Muscle of leg (tissue), 3 donors: ENCODE measurements at regions not wholly inside any gene's neighbourhood (a gene's known extent, or its start where the extent isn't known, plus 50 kb on each side); places are given as distances from the start of the nearest gene placed in this dataset.
A peak's percentile ranks its signal among the peaks of the same experiment; 100 is the strongest.
"Not testable (repeated sequence)": the region's sequence is repeated elsewhere in the genome, so short reads cannot be mapped to it uniquely, and the experiment has no call there.

Source experiments
- DNase-seq: peaks from one replicate; pipeline ENCODE4 v3.0.0; 2013
- H3K27ac ChIP-seq: one replicate; pipeline ENCODE4 v1.5.1; 2013; ENCODE audit warnings: mild to moderate bottlenecking, low read length, control low read depth
- H3K27me3 ChIP-seq: one replicate; pipeline ENCODE4 v1.6.1; 2013; ENCODE audit warnings: low read length; ENCODE audit not compliant: control insufficient read depth, insufficient read depth
- H3K36me3 ChIP-seq: one replicate; pipeline ENCODE4 v1.6.1; 2013; ENCODE audit warnings: low read length; ENCODE audit not compliant: control insufficient read depth, insufficient read depth
- H3K4me1 ChIP-seq: one replicate; pipeline ENCODE4 v1.6.1; 2013; ENCODE audit warnings: low read length; ENCODE audit not compliant: control insufficient read depth, insufficient read depth
- H3K4me3 ChIP-seq: one replicate; pipeline ENCODE4 v1.5.1; 2013; ENCODE audit warnings: low read length, control low read depth
- H3K9me3 ChIP-seq: replicated peaks from 2 replicates; pipeline ENCODE4 v1.6.1; 2013; ENCODE audit warnings: low read depth, low read length; ENCODE audit not compliant: control insufficient read depth
- WGBS: methylation state at CpG from one replicate; pipeline ENCODE4 v1.1.5; 2013; ENCODE audit warnings: missing lambda C conversion rate; ENCODE audit not compliant: insufficient coverage; 5-methylcytosine and 5-hydroxymethylcytosine counted together

DNA sequence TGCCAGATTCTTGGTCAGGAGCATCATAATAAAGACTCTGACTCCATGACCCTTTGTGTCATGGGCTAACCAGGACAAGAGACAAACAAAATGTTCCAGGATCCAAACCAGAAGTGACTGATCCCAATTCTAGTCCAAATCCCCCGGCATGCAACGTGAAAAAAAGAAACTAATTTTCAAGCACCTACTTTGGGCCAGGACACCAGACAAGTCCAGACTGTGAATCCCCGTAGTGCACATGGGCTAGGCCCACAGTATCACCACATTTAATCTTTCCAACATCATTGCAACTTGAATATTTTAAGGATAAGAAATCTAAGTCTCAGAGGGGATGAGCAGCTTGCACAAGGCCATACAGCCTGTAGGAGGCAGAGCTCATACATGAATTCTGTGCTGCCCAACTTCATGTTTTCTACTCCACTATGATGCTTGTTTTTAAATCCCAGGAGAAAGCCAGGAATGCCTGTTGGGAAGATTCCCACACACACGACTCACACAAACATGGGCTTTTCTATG lies 365.7 kb downstream of the NPIPA8 start:
- no CpG with 5 or more reads among the region's 4 CpGs for WGBS
- Histone ChIP-seq H3K4me1 (peaks cover 14% of the 10 kb centered on the region), H3K36me3 (no peaks in the 10 kb centered on the region), H3K4me3 (no peak overlapping the region), H3K27me3 (no peaks in the 10 kb centered on the region), H3K27ac (no peak overlapping the region), H3K9me3 (no peaks in the 10 kb centered on the region)
- peak; percentile 50 for DNase-seq

DNA sequence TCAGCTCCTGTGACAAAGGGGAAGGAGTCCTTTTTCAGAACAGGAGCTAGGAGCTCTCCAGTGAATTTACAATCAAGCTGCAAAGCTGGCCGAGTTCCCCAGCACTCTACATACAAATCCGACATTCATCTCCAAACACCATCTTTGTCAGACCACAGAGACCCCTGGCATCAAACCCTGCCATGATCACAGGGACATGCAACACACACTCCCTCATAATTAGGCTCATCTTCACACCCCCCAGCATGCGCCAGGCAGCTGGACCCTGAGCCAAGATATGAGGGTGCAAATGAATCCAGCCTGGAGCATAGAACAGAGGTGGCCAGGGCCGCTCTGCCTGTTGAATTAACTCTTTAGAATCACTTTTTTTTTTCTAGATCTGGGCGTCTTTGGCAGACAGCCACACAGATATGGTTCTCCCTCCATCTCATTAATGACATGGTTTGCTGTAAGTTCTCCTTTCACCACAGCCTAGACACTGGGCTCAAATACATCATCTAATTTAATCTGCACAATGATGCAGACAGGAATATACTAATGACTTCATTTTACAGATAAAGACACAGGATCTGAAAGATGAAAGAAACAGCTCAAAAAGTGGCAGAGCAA lies 366.3 kb downstream of the NPIPA8 start:
- Histone ChIP-seq H3K4me1 (peaks cover 14% of the 10 kb centered on the region), H3K27me3 (no peaks in the 10 kb centered on the region), H3K9me3 (no peaks in the 10 kb centered on the region), H3K36me3 (no peaks in the 10 kb centered on the region), H3K27ac (no peak overlapping the region), H3K4me3 (no peak overlapping the region)
- 58% methylated on average over 4 of the region's 5 CpGs for WGBS
- DNase-seq: no peak

- Histone ChIP-seq H3K9me3 (no peaks in the 10 kb centered on the region), H3K27ac (no peak overlapping the region), H3K36me3 (no peaks in the 10 kb centered on the region), H3K4me1 (no peaks in the 10 kb centered on the region), H3K27me3 (no peaks in the 10 kb centered on the region), H3K4me3 (no peak overlapping the region)
- 0% methylated on average over 1 of the region's 10 CpGs for WGBS
- DNase-seq: peak; percentile 7
These were observed 371.2 kb downstream of the NPIPA8 start for GRCh38 chr16:17965133-17965900.

DNA sequence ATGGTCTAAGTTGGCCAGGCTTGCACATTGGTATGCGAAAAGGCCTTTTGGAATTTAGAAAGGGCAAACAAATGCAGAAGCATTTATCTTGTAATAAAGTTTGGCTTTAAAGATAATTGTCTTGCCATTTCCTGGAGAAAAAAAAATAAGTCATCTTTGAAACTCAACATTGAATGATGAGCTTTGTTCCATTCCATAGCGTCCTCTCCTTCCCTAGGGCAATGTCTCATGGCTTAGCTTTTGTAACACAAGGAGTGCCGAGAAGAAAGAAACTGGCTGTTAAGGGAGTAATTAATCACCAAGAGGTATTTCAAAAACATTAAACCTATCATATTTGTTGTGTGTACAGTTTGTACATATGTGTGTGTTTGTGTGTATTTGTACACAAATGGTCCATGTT lies 372.3 kb downstream of the NPIPA8 start:
- Histone ChIP-seq H3K27ac (no peak overlapping the region), H3K4me1 (no peaks in the 10 kb centered on the region), H3K36me3 (no peaks in the 10 kb centered on the region), H3K9me3 (no peaks in the 10 kb centered on the region), H3K27me3 (no peaks in the 10 kb centered on the region), H3K4me3 (no peak overlapping the region)
- 83% methylated on average over 1 of the region's 3 CpGs for WGBS
- DNase-seq: no peak

DNA sequence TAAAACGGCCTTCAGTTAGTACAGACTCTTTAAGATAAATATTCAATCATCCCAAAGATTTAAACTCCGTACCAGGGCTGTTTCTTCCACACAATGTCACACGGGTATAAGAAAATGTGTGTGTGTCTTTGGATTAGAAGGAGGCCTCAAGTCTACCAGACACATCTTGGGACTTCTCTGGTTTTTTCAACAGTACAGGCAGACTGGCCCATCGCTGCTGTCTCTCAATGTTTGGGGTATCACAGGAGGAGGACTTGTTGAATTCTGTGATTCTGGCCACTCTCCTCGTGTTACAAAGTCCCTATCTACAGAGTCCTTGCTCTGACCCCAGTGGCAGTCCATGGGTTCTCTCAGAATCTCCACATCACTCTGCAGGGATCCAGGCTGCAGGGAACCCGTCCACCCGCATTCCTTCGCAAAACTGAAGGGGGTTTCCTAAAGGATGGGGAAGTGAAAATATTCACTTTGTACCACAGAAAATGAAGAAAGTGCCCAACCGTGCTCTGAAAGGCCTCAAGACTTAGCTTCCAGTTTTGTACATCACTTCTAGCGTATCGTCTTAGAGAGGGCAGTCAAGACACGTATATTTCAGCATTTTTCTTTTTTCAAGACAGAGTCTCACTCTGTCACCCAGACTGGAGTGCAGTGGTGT lies 373.2 kb downstream of the NPIPA8 start:
- 91% methylated on average over 3 of the region's 12 CpGs for WGBS
- Histone ChIP-seq H3K4me1 (no peaks in the 10 kb centered on the region), H3K9me3 (no peaks in the 10 kb centered on the region), H3K27me3 (no peaks in the 10 kb centered on the region), H3K4me3 (no peak overlapping the region), H3K36me3 (no peaks in the 10 kb centered on the region), H3K27ac (peak overlapping the region; percentile 35)
- no peak for DNase-seq

- DNase-seq: peak; percentile 13
- whole genome bisulfite sequencing: 0% methylated on average over 1 of the region's 3 CpGs
- H3K4me1 ChIP-seq: no peaks in the 10 kb centered on the region
- no peaks in the 10 kb centered on the region for H3K27me3 ChIP-seq
- H3K9me3 ChIP-seq: no peaks in the 10 kb centered on the region
- H3K4me3 ChIP-seq: no peak overlapping the region
- H3K27ac ChIP-seq: no peak overlapping the region
- no peaks in the 10 kb centered on the region for H3K36me3 ChIP-seq
These were observed 373.8 kb downstream of the NPIPA8 start for GRCh38 chr16:17962726-17963125.

DNA sequence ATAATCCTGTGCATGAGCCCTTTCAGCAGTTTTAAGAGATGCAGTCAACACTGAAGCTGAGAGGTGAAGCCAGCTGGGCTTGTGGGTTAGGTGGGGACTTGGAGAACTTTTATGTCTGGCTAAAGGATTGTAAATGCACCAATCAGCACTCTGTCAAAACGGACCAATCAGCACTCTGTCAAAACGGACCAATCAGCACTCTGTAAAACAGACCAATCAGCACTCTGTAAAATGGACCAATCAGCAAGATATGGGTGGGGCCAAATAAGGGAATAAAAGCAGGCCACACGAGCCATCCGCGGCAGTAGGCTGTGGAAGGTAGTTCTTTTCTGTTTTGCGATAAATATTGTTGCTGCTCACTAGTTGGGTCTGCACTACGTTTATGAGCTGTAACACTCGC lies 374.7 kb downstream of the NPIPA8 start:
- H3K27ac ChIP-seq, H3K27me3 ChIP-seq, H3K4me3 ChIP-seq, H3K9me3 ChIP-seq, DNase-seq, H3K4me1 ChIP-seq, H3K36me3 ChIP-seq: not testable (repeated sequence)
- WGBS: 85% methylated on average over 2 of the region's 8 CpGs

- no peaks in the 10 kb centered on the region for H3K36me3 ChIP-seq
- peaks cover 3% of the 10 kb centered on the region for H3K4me1 ChIP-seq
- peak; percentile 41 for DNase-seq
- 13% methylated on average over 2 of the region's 4 CpGs for WGBS
- H3K27me3 ChIP-seq: no peaks in the 10 kb centered on the region
- no peaks in the 10 kb centered on the region for H3K9me3 ChIP-seq
- H3K27ac ChIP-seq: no peak overlapping the region
- H3K4me3 ChIP-seq: no peak overlapping the region
These were observed 385.2 kb downstream of the NPIPA8 start for GRCh38 chr16:17951378-17951777.

GRCh38 chr16:17949982-17950250 lies 386.6 kb downstream of the NPIPA8 start:
- WGBS: no CpG with 5 or more reads among the region's 4 CpGs
- H3K27me3 ChIP-seq: no peaks in the 10 kb centered on the region
- H3K4me3 ChIP-seq: no peak overlapping the region

DNA sequence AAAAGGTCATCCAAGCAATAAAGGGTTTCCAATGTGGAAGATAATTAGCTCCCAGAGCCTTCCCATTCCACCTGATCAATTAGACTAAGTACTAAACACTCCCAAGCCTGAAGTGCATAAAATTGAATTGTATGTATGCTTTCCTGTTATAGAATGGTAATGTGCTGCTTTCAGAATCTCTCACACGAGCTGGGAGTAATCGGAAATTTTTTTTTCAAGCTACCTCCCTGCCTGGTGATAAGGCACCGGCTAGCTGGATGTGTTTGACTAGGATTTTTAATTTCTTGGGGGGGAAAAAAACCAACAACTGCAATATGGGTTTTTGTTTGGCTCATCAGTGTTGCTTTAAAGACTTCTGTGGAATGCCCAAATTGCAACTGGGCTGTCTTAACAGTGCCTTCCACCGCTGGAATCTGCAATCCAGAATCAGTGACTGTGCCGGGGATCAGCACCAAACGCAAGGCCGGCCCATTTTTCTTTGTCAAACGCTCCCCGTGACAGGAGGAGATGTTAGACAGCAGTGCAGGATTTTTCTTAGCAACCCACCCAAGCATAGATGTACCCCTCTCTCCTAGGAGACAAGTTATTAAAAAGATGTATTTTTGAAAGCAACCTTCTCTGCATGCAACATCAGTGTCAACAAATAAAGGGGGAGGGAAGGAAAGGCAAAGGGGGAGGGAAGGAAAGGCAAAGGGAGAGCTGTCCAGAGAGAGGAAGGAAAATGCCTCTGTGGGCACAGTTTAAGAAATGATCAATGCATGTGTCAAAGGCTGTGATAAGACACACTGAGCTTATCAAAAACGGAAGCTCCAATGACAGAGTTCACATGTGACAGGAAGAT lies 387.2 kb downstream of the NPIPA8 start:
- H3K27me3 ChIP-seq: no peaks in the 10 kb centered on the region
- no peaks in the 10 kb centered on the region for H3K9me3 ChIP-seq
- peaks cover 3% of the 10 kb centered on the region for H3K4me1 ChIP-seq
- H3K4me3 ChIP-seq: no peak overlapping the region
- DNase-seq: no peak
- no peaks in the 10 kb centered on the region for H3K36me3 ChIP-seq
- WGBS: 55% methylated on average over 2 of the region's 10 CpGs
- no peak overlapping the region for H3K27ac ChIP-seq

More at GRCh38 chr16:17949982-17950250, 386.6 kb downstream of the NPIPA8 start:
- no peak for DNase-seq
- Histone ChIP-seq H3K4me1 (peaks cover 3% of the 10 kb centered on the region), H3K9me3 (no peaks in the 10 kb centered on the region), H3K36me3 (no peaks in the 10 kb centered on the region), H3K27ac (no peak overlapping the region)
